ENCODE measurements at regions not wholly inside any gene's neighbourhood (a gene's known extent, or its start where the extent isn't known, plus 50 kb on each side); places are given as distances from the start of the nearest gene placed in this dataset.

- DNase-seq (ENCODE audit: extremely low read depth, low read depth) = no peak
- TF ChIP-seq CTCF (IDR thresholded peaks at IDR 0.05; ENCODE audit: low read depth, low read length) = no peak
These were observed 243.3 kb downstream of the TSN start for GRCh38 chr2:121998751-121999150.

DNA sequence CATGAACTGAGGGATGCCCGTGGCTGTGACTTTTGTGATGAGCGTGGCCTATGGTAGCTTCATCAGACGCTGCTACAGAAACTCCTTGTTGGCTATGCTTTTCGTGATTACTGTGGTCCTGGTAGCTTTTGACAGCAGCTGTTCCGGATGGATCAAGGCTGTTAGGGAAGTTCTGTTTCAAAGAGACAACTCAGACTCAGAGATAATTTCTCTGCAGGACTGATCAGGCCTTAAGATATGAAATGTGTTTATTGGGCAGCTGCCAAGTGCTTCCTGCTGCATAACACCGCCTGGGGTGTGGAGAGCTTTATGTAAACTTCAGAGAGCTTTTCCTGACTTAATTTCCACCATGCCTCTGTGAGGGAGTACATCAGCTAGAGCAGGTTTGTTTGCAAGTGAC is 243.8 kb downstream of the TSN start:
- no peak for TF ChIP-seq CTCF (IDR thresholded peaks at IDR 0.05; ENCODE audit: low read depth, low read length)
- no peak for DNase-seq (ENCODE audit: extremely low read depth, low read depth)

DNA sequence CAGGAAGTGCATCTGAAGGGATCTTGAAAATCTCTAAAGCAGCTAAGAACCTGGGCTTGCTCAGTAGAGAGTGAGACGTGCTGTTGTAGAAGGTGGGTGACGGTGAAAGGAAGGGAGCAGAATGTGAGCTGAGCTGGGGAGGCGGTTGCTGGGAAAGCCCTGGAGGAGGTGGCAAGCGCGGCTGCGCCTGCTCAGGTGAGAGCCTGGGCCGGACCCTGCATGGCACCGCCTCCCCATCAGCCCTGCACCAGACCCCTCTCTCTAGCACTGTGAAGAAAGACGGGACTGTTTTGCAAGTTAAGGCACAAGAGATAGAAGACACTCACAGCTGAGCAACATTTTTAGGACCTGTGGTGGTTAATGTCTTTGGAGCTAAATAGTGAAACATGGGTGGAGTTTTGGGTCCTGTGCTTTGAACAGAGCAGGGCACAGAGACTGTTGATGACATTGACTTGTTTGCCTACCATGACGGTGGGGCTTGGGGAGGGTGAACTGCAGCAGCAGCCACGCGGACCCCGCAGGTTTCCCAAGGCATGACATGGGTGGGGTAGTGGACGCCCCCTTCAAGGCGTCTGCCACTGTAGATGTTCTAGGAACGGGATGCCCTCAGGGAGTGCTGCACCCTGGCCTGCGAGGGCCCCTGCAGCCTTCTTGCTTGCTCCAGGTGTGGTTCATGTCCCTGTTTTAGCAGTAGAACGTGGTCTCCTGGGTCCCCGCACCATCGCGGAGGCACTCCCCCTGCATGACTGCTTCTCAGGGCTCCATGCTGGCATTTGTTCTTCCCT is 245.3 kb downstream of the TSN start:
- TF ChIP-seq CTCF (IDR thresholded peaks at IDR 0.05; ENCODE audit: low read depth, low read length) = no peak
- DNase-seq (ENCODE audit: extremely low read depth, low read depth) = no peak

GRCh38 chr2:122001441-122001874 is 246.0 kb downstream of the TSN start:
- no peak for TF ChIP-seq CTCF (IDR thresholded peaks at IDR 0.05; ENCODE audit: low read depth, low read length)
- no peak for DNase-seq (ENCODE audit: extremely low read depth, low read depth)

GRCh38 chr2:122003196-122003940 is 247.9 kb downstream of the TSN start:
- DNase-seq (ENCODE audit: extremely low read depth, low read depth) = no peak
- TF ChIP-seq CTCF (IDR thresholded peaks at IDR 0.05; ENCODE audit: low read depth, low read length) = no peak

- no peak for DNase-seq (ENCODE audit: extremely low read depth, low read depth)
- TF ChIP-seq CTCF (IDR thresholded peaks at IDR 0.05; ENCODE audit: low read depth, low read length) = no peak
These were observed 251.7 kb downstream of the TSN start for GRCh38 chr2:122007126-122007525.

DNA sequence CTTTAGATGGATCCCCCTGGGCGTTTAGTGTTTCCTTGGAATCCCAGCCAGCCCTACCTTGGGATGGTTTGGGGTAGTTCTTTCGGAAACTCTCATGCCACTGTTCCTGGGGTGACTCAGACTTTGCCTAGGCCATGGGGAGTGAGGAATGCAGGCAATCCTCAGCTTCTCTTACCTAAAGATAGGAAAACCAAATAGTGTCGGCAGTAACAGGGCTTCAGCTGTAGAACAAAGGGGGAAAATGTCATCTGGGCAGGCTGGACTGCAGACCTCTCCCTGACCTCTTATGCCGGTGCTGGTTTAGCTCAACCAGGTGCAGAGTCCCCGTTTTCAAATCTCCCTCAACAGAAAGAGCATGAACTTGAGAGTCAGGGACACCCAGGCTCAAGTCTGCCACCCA is 252.1 kb downstream of the TSN start:
- no peak for TF ChIP-seq CTCF (IDR thresholded peaks at IDR 0.05; ENCODE audit: low read depth, low read length)
- DNase-seq (ENCODE audit: extremely low read depth, low read depth) = no peak
